IPS-20b (cell line): ENCODE measurements at regions not wholly inside any gene's neighbourhood (a gene's known extent, or its start where the extent isn't known, plus 50 kb on each side); places are given as distances from the start of the nearest gene placed in this dataset.
"Not testable (repeated sequence)": the region's sequence is repeated elsewhere in the genome, so short reads cannot be mapped to it uniquely, and the experiment has no call there.

Source experiments
- H3K27ac ChIP-seq: one replicate; pipeline ENCODE4 v1.5.1; 2013; ENCODE audit warnings: low read length
- H3K27me3 ChIP-seq: 2 replicates; pipeline ENCODE4 v1.6.1; 2013; ENCODE audit warnings: mild to moderate bottlenecking, low read length, inconsistent platforms; ENCODE audit not compliant: insufficient read depth
- H3K36me3 ChIP-seq: 2 replicates; pipeline ENCODE4 v1.6.1; 2013; ENCODE audit warnings: low read depth, mild to moderate bottlenecking, inconsistent platforms, low read length, moderate library complexity; ENCODE audit not compliant: insufficient read depth
- H3K4me1 ChIP-seq: 2 replicates; pipeline ENCODE4 v1.6.1; 2013; ENCODE audit warnings: mild to moderate bottlenecking, control low read depth, inconsistent platforms, low read length, moderate library complexity; ENCODE audit not compliant: insufficient read depth
- H3K4me3 ChIP-seq: 2 replicates; pipeline ENCODE4 v1.5.1; 2013; ENCODE audit warnings: mild to moderate bottlenecking, low read length, inconsistent platforms
- H3K9ac ChIP-seq: 2 replicates; pipeline ENCODE4 v1.6.1; 2013; ENCODE audit warnings: low read depth, mild to moderate bottlenecking, inconsistent platforms, low read length, moderate library complexity
- H3K9me3 ChIP-seq: 2 replicates; pipeline ENCODE4 v1.6.1; 2013; ENCODE audit warnings: mild to moderate bottlenecking, low read depth, low read length, inconsistent platforms; ENCODE audit not compliant: insufficient read depth

GRCh38 chr4:9009792-9010191 lies 138.2 kb upstream of the HMX1 start:
- not testable (repeated sequence) for H3K9ac ChIP-seq, H3K27me3 ChIP-seq, H3K27ac ChIP-seq, H3K36me3 ChIP-seq, H3K9me3 ChIP-seq, H3K4me1 ChIP-seq, H3K4me3 ChIP-seq

GRCh38 chr4:9008407-9008806 lies 136.8 kb upstream of the HMX1 start:
- not testable (repeated sequence) for H3K27ac ChIP-seq, H3K9me3 ChIP-seq, H3K9ac ChIP-seq, H3K27me3 ChIP-seq, H3K36me3 ChIP-seq, H3K4me3 ChIP-seq, H3K4me1 ChIP-seq

- H3K27me3 ChIP-seq: peaks cover 16% of the 10 kb centered on the region
- not testable (repeated sequence) for H3K4me1 ChIP-seq, H3K4me3 ChIP-seq, H3K9me3 ChIP-seq, H3K36me3 ChIP-seq, H3K9ac ChIP-seq, H3K27ac ChIP-seq
Measured at GRCh38 chr4:9001153-9001552, 129.5 kb upstream of the HMX1 start.

GRCh38 chr4:9000505-9001001 lies 128.9 kb upstream of the HMX1 start:
- peaks cover 16% of the 10 kb centered on the region for H3K27me3 ChIP-seq
- not testable (repeated sequence) for H3K4me1 ChIP-seq, H3K9me3 ChIP-seq, H3K27ac ChIP-seq, H3K9ac ChIP-seq, H3K4me3 ChIP-seq, H3K36me3 ChIP-seq

- not testable (repeated sequence) for H3K27ac ChIP-seq, H3K36me3 ChIP-seq, H3K4me1 ChIP-seq, H3K4me3 ChIP-seq, H3K27me3 ChIP-seq, H3K9ac ChIP-seq, H3K9me3 ChIP-seq
Measured at GRCh38 chr4:8992981-8993380, 121.3 kb upstream of the HMX1 start.

- H3K27me3 ChIP-seq, H3K27ac ChIP-seq, H3K36me3 ChIP-seq, H3K9me3 ChIP-seq, H3K4me3 ChIP-seq, H3K9ac ChIP-seq, H3K4me1 ChIP-seq: not testable (repeated sequence)
Measured at GRCh38 chr4:8991449-8991848, 119.8 kb upstream of the HMX1 start.

- H3K36me3 ChIP-seq, H3K4me3 ChIP-seq, H3K9ac ChIP-seq, H3K27ac ChIP-seq, H3K9me3 ChIP-seq, H3K27me3 ChIP-seq, H3K4me1 ChIP-seq: not testable (repeated sequence)
Measured at GRCh38 chr4:8990341-8990740, 118.7 kb upstream of the HMX1 start.

- H3K27ac ChIP-seq, H3K27me3 ChIP-seq, H3K4me1 ChIP-seq, H3K36me3 ChIP-seq, H3K9ac ChIP-seq, H3K4me3 ChIP-seq: not testable (repeated sequence)
- H3K9me3 ChIP-seq: peaks cover 20% of the 10 kb centered on the region
Measured at GRCh38 chr4:8985786-8986185, 114.1 kb upstream of the HMX1 start.

GRCh38 chr4:8984641-8985040 lies 113.0 kb upstream of the HMX1 start:
- not testable (repeated sequence) for H3K4me3 ChIP-seq, H3K36me3 ChIP-seq, H3K9ac ChIP-seq, H3K4me1 ChIP-seq, H3K27ac ChIP-seq, H3K27me3 ChIP-seq
- peaks cover 20% of the 10 kb centered on the region for H3K9me3 ChIP-seq

GRCh38 chr4:8983921-8984320 lies 112.3 kb upstream of the HMX1 start:
- H3K4me3 ChIP-seq, H3K9ac ChIP-seq, H3K36me3 ChIP-seq, H3K27ac ChIP-seq, H3K4me1 ChIP-seq, H3K27me3 ChIP-seq: not testable (repeated sequence)
- peaks cover 24% of the 10 kb centered on the region for H3K9me3 ChIP-seq

- H3K9ac ChIP-seq, H3K4me3 ChIP-seq, H3K27me3 ChIP-seq, H3K4me1 ChIP-seq, H3K27ac ChIP-seq, H3K36me3 ChIP-seq: not testable (repeated sequence)
- H3K9me3 ChIP-seq: peaks cover 10% of the 10 kb centered on the region
Measured at GRCh38 chr4:8976466-8977128, 105.0 kb upstream of the HMX1 start.

GRCh38 chr4:8972635-8973034 lies 101.0 kb upstream of the HMX1 start:
- H3K27ac ChIP-seq, H3K27me3 ChIP-seq, H3K4me1 ChIP-seq: not testable (repeated sequence)

GRCh38 chr4:8965896-8966295 lies 94.3 kb upstream of the HMX1 start:
- not testable (repeated sequence) for H3K4me3 ChIP-seq, H3K36me3 ChIP-seq, H3K9ac ChIP-seq, H3K9me3 ChIP-seq, H3K27ac ChIP-seq, H3K4me1 ChIP-seq
- H3K27me3 ChIP-seq: peaks cover 11% of the 10 kb centered on the region; the same call in 1 of the 2 replicates

More at GRCh38 chr4:8972635-8973034, 101.0 kb upstream of the HMX1 start:
- H3K9me3 ChIP-seq, H3K4me3 ChIP-seq, H3K36me3 ChIP-seq, H3K9ac ChIP-seq: not testable (repeated sequence)
